WTC11 (cell line): ENCODE measurements at regions not wholly inside any gene's neighbourhood (a gene's known extent, or its start where the extent isn't known, plus 50 kb on each side); places are given as distances from the start of the nearest gene placed in this dataset.
"Not testable (repeated sequence)": the region's sequence is repeated elsewhere in the genome, so short reads cannot be mapped to it uniquely, and the experiment has no call there.

Source experiments
- ATAC-seq: fragments of 200-7000 bp; cut with Tn5 transposase; 2 replicates; pipeline ENCODE4 v1.10.0; 2021; ENCODE audit warnings: mild to moderate bottlenecking, moderate library complexity
- CTCF ChIA-PET: fragments of 300-600 bp; sonication (Branson Sonifier 250); formaldehyde crosslinking; loops from one replicate; lab custom pipeline; 2021; ENCODE audit warnings: antibody characterized with exemption; lab: Charles Lee
- POLR2A ChIA-PET: fragments of 350-600 bp; sonication (Branson Sonifier 250); formaldehyde crosslinking; loops from one replicate; lab custom pipeline; 2021; ENCODE audit warnings: antibody characterized with exemption; lab: Charles Lee
- DNase-seq: peaks from one replicate; pipeline ENCODE4 v3.0.0; 2021; ENCODE audit warnings: low spot score
- H3K27ac Mint-ChIP-seq: 2 replicates; pipeline ENCODE4 v1.8.0; 2021; ENCODE audit warnings: mixed read lengths
- H3K27me3 Mint-ChIP-seq: 2 replicates; pipeline ENCODE4 v1.8.0; 2021; ENCODE audit warnings: low read depth, mild to moderate bottlenecking, moderate library complexity, mixed read lengths
- H3K36me3 Mint-ChIP-seq: 2 replicates; pipeline ENCODE4 v1.8.0; 2021; ENCODE audit warnings: mixed read lengths
- H3K4me1 Mint-ChIP-seq: 2 replicates; pipeline ENCODE4 v1.8.0; 2022; ENCODE audit warnings: mixed read lengths
- H3K4me3 Mint-ChIP-seq: 2 replicates; pipeline ENCODE4 v1.8.0; 2021; ENCODE audit warnings: mild to moderate bottlenecking, moderate library complexity, mixed read lengths
- H3K9me3 Mint-ChIP-seq: 2 replicates; pipeline ENCODE4 v1.8.0; 2021; ENCODE audit warnings: mixed read lengths
- ATF6 ChIP-seq: sonication (generic); formaldehyde crosslinking; IDR thresholded peaks from 2 replicates; pipeline ENCODE4 v1.8.1; 2023; ENCODE audit warnings: mild to moderate bottlenecking, missing genetic modification reagents
- E2F5 ChIP-seq: sonication (generic); formaldehyde crosslinking; IDR thresholded peaks from 2 replicates; pipeline ENCODE4 v1.8.1; 2022; ENCODE audit warnings: mild to moderate bottlenecking, moderate library complexity, missing genetic modification reagents
- FOXJ3 ChIP-seq: sonication (generic); formaldehyde crosslinking; IDR thresholded peaks from 2 replicates; pipeline ENCODE4 v1.9.0; 2021; ENCODE audit warnings: missing genetic modification reagents, mild to moderate bottlenecking, borderline replicate concordance
- GABPB1 ChIP-seq: sonication (generic); formaldehyde crosslinking; IDR thresholded peaks from 2 replicates; pipeline ENCODE4 v1.8.1; 2023; ENCODE audit warnings: mild to moderate bottlenecking, missing genetic modification reagents
- IRF1 ChIP-seq: sonication (generic); formaldehyde crosslinking; IDR thresholded peaks from 2 replicates; pipeline ENCODE4 v1.8.0; 2023; ENCODE audit warnings: missing genetic modification reagents
- MLX ChIP-seq: sonication (generic); formaldehyde crosslinking; IDR thresholded peaks from 2 replicates; pipeline ENCODE4 v1.8.1; 2023; ENCODE audit warnings: mild to moderate bottlenecking, missing genetic modification reagents, moderate library complexity
- NFYB ChIP-seq: sonication (generic); formaldehyde crosslinking; conservative IDR thresholded peaks from 2 replicates; pipeline ENCODE4 v1.8.0; 2022; ENCODE audit warnings: low read depth, missing genetic modification reagents
- NR1H2 ChIP-seq: sonication (generic); formaldehyde crosslinking; IDR thresholded peaks from 2 replicates; pipeline ENCODE4 v1.9.0; 2021; ENCODE audit warnings: mild to moderate bottlenecking, moderate library complexity, missing genetic modification reagents
- NR3C1 ChIP-seq: sonication (generic); formaldehyde crosslinking; conservative IDR thresholded peaks from 2 replicates; pipeline ENCODE4 v1.8.1; 2023; ENCODE audit warnings: low read depth, mild to moderate bottlenecking, missing genetic modification reagents
- PRDM15 ChIP-seq: sonication (generic); formaldehyde crosslinking; IDR thresholded peaks from 2 replicates; pipeline ENCODE4 v1.8.0; 2022; ENCODE audit warnings: missing genetic modification reagents
- PRRX2 ChIP-seq: fragments of 250-450 bp; sonication (Bioruptor Pico); IDR thresholded peaks from 2 replicates; pipeline ENCODE4 v1.8.0; 2021; ENCODE audit warnings: mild to moderate bottlenecking
- TP53 ChIP-seq: sonication (generic); formaldehyde crosslinking; IDR thresholded peaks from 2 replicates; pipeline ENCODE4 v1.8.1; 2023; ENCODE audit warnings: mild to moderate bottlenecking, missing genetic modification reagents
- ZBTB21 ChIP-seq: sonication (generic); formaldehyde crosslinking; IDR thresholded peaks from 2 replicates; pipeline ENCODE4 v1.8.1; 2023; ENCODE audit warnings: mild to moderate bottlenecking, missing genetic modification reagents, borderline replicate concordance
- ZNF138 ChIP-seq: sonication (generic); formaldehyde crosslinking; conservative IDR thresholded peaks from 2 replicates; pipeline ENCODE4 v1.8.1; 2022; ENCODE audit warnings: mild to moderate bottlenecking, moderate library complexity, missing genetic modification reagents
- ZNF232 ChIP-seq: sonication (generic); formaldehyde crosslinking; IDR thresholded peaks from 2 replicates; pipeline ENCODE4 v1.8.0; 2022; ENCODE audit warnings: mild to moderate bottlenecking, missing genetic modification reagents
- ZNF281 ChIP-seq: sonication (generic); formaldehyde crosslinking; IDR thresholded peaks from 2 replicates; pipeline ENCODE4 v1.8.0; 2023; ENCODE audit warnings: mild to moderate bottlenecking, missing genetic modification reagents
- ZNF425 ChIP-seq: fragments of 250-450 bp; sonication (Bioruptor Pico); conservative IDR thresholded peaks from 2 replicates; pipeline ENCODE4 v1.9.0; 2021; ENCODE audit warnings: mild to moderate bottlenecking
- ZNF671 ChIP-seq: fragments of 250-450 bp; sonication (Bioruptor Pico); IDR thresholded peaks from 2 replicates; pipeline ENCODE4 v1.8.0; 2021; ENCODE audit warnings: mild to moderate bottlenecking

GRCh38 chr14:43132441-43132840 lies 1374.6 kb downstream of the FSCB start:
- no peak overlapping the region for H3K4me3 Mint-ChIP-seq
- DNase-seq: no peak
- peaks cover 28% of the 10 kb centered on the region for H3K36me3 Mint-ChIP-seq
- H3K27me3 Mint-ChIP-seq: no peaks in the 10 kb centered on the region
- ChIA-PET CTCF (no interaction called here), POLR2A (no interaction called here)
- H3K4me1 Mint-ChIP-seq: no peaks in the 10 kb centered on the region
- TF ChIP-seq TP53 (CRISPR knock-in tag): no peak
- no peak for TF ChIP-seq ZNF281
- no peak for TF ChIP-seq ZNF232 (CRISPR knock-in tag)
- TF ChIP-seq MLX: no peak
- no peak for TF ChIP-seq NR1H2 (CRISPR knock-in tag)
- TF ChIP-seq NR3C1 (CRISPR knock-in tag): no peak
- TF ChIP-seq GABPB1 (CRISPR knock-in tag): no peak
- no peak for TF ChIP-seq NFYB
- no peak for TF ChIP-seq PRRX2 (CRISPR knock-in tag)
- no peak for TF ChIP-seq FOXJ3 (CRISPR knock-in tag)
- no peak for TF ChIP-seq ATF6
- TF ChIP-seq ZBTB21: no peak
- TF ChIP-seq ZNF671 (CRISPR knock-in tag): no peak
- peaks cover 48% of the 10 kb centered on the region for H3K9me3 Mint-ChIP-seq
- no peak for ATAC-seq
- H3K27ac Mint-ChIP-seq: no peak overlapping the region

GRCh38 chr14:43128429-43128828 lies 1378.7 kb downstream of the FSCB start:
- POLR2A ChIA-PET, ATAC-seq, H3K36me3 Mint-ChIP-seq, CTCF ChIA-PET, DNase-seq, H3K4me1 Mint-ChIP-seq, H3K4me3 Mint-ChIP-seq, H3K27me3 Mint-ChIP-seq, H3K27ac Mint-ChIP-seq: not testable (repeated sequence)
- H3K9me3 Mint-ChIP-seq: peaks cover 20% of the 10 kb centered on the region

GRCh38 chr14:43127874-43128273 lies 1379.2 kb downstream of the FSCB start:
- peaks cover 18% of the 10 kb centered on the region for H3K9me3 Mint-ChIP-seq
- H3K27ac Mint-ChIP-seq, ATAC-seq, H3K4me1 Mint-ChIP-seq, POLR2A ChIA-PET, DNase-seq, H3K27me3 Mint-ChIP-seq, H3K4me3 Mint-ChIP-seq, CTCF ChIA-PET, H3K36me3 Mint-ChIP-seq: not testable (repeated sequence)

GRCh38 chr14:43123544-43123943 lies 1383.5 kb downstream of the FSCB start:
- H3K27me3 Mint-ChIP-seq: no peaks in the 10 kb centered on the region; the same call in 1 of the 2 replicates
- H3K36me3 Mint-ChIP-seq: peaks cover 23% of the 10 kb centered on the region
- no peak overlapping the region for H3K4me3 Mint-ChIP-seq
- no peak overlapping the region for H3K27ac Mint-ChIP-seq
- H3K9me3 Mint-ChIP-seq: peaks cover 28% of the 10 kb centered on the region
- CTCF ChIA-PET: no interaction called here
- ATAC-seq: no peak
- POLR2A ChIA-PET: no interaction called here
- no peaks in the 10 kb centered on the region for H3K4me1 Mint-ChIP-seq
- no peak for DNase-seq
- TF ChIP-seq E2F5 (CRISPR knock-in tag): no peak
- TF ChIP-seq IRF1 (CRISPR knock-in tag): no peak
- TF ChIP-seq ZNF425 (CRISPR knock-in tag): no peak
- TF ChIP-seq NR3C1 (CRISPR knock-in tag): no peak
- TF ChIP-seq ZNF138 (CRISPR knock-in tag): no peak
- TF ChIP-seq PRDM15: no peak
